DOHH2 (cell line): ENCODE measurements at regions not wholly inside any gene's neighbourhood (a gene's known extent, or its start where the extent isn't known, plus 50 kb on each side); places are given as distances from the start of the nearest gene placed in this dataset.

ENCODE experiments used
- H3F3A ChIP-seq: fragments of 200-600 bp; sonication (generic), shearing (Covaris generic); 2 replicates; pipeline ENCODE4 v1.6.0; 2016; ENCODE audit warnings: antibody characterized with exemption, mild to moderate bottlenecking; ENCODE audit not compliant: control insufficient read depth, insufficient read depth
- H3K27ac ChIP-seq: fragments of 200-600 bp; sonication (generic); 2 replicates; pipeline ENCODE4 v1.5.1; 2014; ENCODE audit warnings: low read depth, mild to moderate bottlenecking, low read length, moderate library complexity
- H3K27me3 ChIP-seq: fragments of 200-600 bp; sonication (generic); 2 replicates; pipeline ENCODE4 v1.6.1; 2014; ENCODE audit warnings: mild to moderate bottlenecking, low read length, mixed read lengths; ENCODE audit not compliant: control insufficient read depth
- H3K36me3 ChIP-seq: fragments of 200-600 bp; sonication (generic); 2 replicates; pipeline ENCODE4 v1.6.1; 2014; ENCODE audit warnings: mild to moderate bottlenecking, low read length, moderate library complexity, mixed read lengths; ENCODE audit not compliant: control insufficient read depth
- H3K4me1 ChIP-seq: fragments of 200-600 bp; sonication (generic); 2 replicates; pipeline ENCODE4 v1.6.1; 2014; ENCODE audit warnings: mild to moderate bottlenecking, low read length, mixed read lengths; ENCODE audit not compliant: control insufficient read depth
- H3K4me2 ChIP-seq: fragments of 200-600 bp; sonication (generic); 2 replicates; pipeline ENCODE4 v1.6.0; 2014; ENCODE audit warnings: mild to moderate bottlenecking, low read length, moderate library complexity
- H3K4me3 ChIP-seq: fragments of 200-600 bp; sonication (generic); 2 replicates; pipeline ENCODE4 v1.5.1; 2014; ENCODE audit warnings: mild to moderate bottlenecking, low read length, mixed read lengths
- H3K79me2 ChIP-seq: fragments of 200-600 bp; sonication (generic); 2 replicates; pipeline ENCODE4 v1.6.1; 2014; ENCODE audit warnings: mild to moderate bottlenecking, low read length, mixed read lengths; ENCODE audit not compliant: control insufficient read depth
- H3K9me2 ChIP-seq: fragments of 200-600 bp; sonication (generic); replicated peaks from 2 replicates; pipeline ENCODE4 v1.6.1; 2014; ENCODE audit warnings: mild to moderate bottlenecking, low read length, mixed read lengths; ENCODE audit not compliant: control insufficient read depth
- H3K9me3 ChIP-seq: fragments of 200-600 bp; sonication (generic); 2 replicates; pipeline ENCODE4 v1.6.1; 2014; ENCODE audit warnings: antibody characterized with exemption, low read length, mixed read lengths; ENCODE audit not compliant: control insufficient read depth, insufficient read depth
- H4K20me1 ChIP-seq: fragments of 200-600 bp; sonication (generic); 2 replicates; pipeline ENCODE4 v1.6.0; 2014; ENCODE audit warnings: low read depth, mild to moderate bottlenecking, antibody characterized with exemption, low read length, moderate library complexity; ENCODE audit not compliant: control insufficient read depth, insufficient read depth
- EZH2phosphoT487 ChIP-seq: fragments of 200-600 bp; sonication (generic); IDR thresholded peaks from 2 replicates; pipeline ENCODE4 v1.6.1; 2017; ENCODE audit warnings: borderline replicate concordance, mild to moderate bottlenecking, antibody characterized with exemption, low read length, moderate library complexity, mixed read lengths
- TF ChIP-seq, protein P1 (sequence below): fragments of 200-600 bp; sonication (generic); IDR thresholded peaks from one replicate; pipeline ENCODE4 v1.5.1; 2014; ENCODE audit warnings: antibody characterized with exemption, mild to moderate bottlenecking, low read depth, low read length; ENCODE audit not compliant: poor library complexity, severe bottlenecking

DNA sequence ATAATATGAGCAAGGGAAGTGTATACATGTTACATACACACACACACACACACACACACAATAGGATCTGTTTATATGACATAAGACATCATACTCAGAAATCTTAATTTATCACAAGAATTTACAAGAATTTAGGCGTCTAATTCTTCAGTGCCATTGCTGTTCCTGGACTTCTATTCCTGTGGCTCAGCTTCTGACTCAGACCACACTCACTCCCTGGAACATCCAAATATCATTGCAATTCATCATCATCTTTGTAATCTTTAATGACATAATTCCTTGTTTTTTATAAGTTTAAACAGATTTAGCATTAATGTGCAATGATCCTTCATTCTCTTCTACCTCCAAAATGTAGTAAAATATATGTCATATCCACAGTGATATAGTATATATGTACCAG, 544.2 kb downstream of the FOXG1 start:
- Histone ChIP-seq H3K79me2 (no peaks in the 10 kb centered on the region), H3K4me3 (no peak overlapping the region), H3K36me3 (no peaks in the 10 kb centered on the region), H3F3A (no peaks in the 10 kb centered on the region), H3K4me1 (no peaks in the 10 kb centered on the region), H3K9me3 (no peaks in the 10 kb centered on the region), H3K4me2 (no peak overlapping the region), H3K9me2 (no peaks in the 10 kb centered on the region), H3K27ac (no peak overlapping the region), H4K20me1 (no peaks in the 10 kb centered on the region), H3K27me3 (no peaks in the 10 kb centered on the region)
- no peak for TF ChIP-seq EZH2phosphoT487
- TF ChIP-seq, protein P1, sequence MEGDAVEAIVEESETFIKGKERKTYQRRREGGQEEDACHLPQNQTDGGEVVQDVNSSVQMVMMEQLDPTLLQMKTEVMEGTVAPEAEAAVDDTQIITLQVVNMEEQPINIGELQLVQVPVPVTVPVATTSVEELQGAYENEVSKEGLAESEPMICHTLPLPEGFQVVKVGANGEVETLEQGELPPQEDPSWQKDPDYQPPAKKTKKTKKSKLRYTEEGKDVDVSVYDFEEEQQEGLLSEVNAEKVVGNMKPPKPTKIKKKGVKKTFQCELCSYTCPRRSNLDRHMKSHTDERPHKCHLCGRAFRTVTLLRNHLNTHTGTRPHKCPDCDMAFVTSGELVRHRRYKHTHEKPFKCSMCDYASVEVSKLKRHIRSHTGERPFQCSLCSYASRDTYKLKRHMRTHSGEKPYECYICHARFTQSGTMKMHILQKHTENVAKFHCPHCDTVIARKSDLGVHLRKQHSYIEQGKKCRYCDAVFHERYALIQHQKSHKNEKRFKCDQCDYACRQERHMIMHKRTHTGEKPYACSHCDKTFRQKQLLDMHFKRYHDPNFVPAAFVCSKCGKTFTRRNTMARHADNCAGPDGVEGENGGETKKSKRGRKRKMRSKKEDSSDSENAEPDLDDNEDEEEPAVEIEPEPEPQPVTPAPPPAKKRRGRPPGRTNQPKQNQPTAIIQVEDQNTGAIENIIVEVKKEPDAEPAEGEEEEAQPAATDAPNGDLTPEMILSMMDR: no peak

DNA sequence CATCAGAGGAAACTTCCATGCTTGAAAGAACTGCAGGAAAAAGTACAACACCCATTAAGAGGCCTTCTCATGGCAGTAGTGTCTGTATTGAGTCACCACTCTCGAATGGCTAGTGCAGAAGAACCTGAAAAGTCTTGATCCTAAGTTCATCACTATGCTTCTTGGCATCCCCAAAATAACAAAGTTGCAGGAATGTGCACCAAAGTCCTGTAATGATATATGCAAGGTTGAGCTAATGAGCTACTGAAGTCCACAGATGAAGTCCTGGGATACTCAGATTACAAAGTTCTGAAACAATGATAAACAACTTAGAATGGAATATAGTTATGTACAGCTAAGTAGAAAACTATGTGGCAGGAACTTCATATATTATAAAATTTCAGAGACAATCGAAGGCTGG, 545.4 kb downstream of the FOXG1 start:
- no peak overlapping the region for H3K4me3 ChIP-seq
- no peak overlapping the region for H3K4me2 ChIP-seq
- H3K36me3 ChIP-seq: no peaks in the 10 kb centered on the region
- no peaks in the 10 kb centered on the region for H4K20me1 ChIP-seq
- no peaks in the 10 kb centered on the region for H3K4me1 ChIP-seq
- TF ChIP-seq, protein P1: no peak
- TF ChIP-seq EZH2phosphoT487: no peak
- no peaks in the 10 kb centered on the region for H3K79me2 ChIP-seq
- no peaks in the 10 kb centered on the region for H3K9me2 ChIP-seq
- no peaks in the 10 kb centered on the region for H3K9me3 ChIP-seq
- no peaks in the 10 kb centered on the region for H3F3A ChIP-seq
- H3K27ac ChIP-seq: no peak overlapping the region
- no peaks in the 10 kb centered on the region for H3K27me3 ChIP-seq

DNA sequence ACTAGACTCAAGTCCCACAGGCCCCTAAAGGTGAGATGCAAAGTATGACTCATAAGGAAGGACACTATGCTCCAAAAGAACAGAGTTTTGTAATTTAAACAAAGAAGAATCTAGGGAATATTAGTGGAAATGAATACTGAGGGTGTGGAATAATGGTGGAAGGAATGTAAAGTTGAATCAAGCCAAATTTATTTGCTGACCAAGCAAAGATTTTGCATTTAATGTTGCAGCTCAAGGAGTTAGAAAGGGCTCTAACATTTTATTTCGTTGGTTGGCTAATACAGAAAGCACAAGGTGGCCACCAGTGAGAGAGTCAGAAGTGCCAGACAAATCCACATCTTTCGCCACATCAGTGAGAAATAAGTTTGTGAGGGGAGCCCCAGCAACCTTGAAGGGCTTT, 550.3 kb downstream of the FOXG1 start:
- H3K27me3 ChIP-seq: no peaks in the 10 kb centered on the region
- H3K4me1 ChIP-seq: no peaks in the 10 kb centered on the region
- no peaks in the 10 kb centered on the region for H4K20me1 ChIP-seq
- H3F3A ChIP-seq: no peaks in the 10 kb centered on the region
- no peak overlapping the region for H3K27ac ChIP-seq
- H3K9me3 ChIP-seq: no peaks in the 10 kb centered on the region; the same call in 1 of the 2 replicates
- H3K36me3 ChIP-seq: no peaks in the 10 kb centered on the region
- no peaks in the 10 kb centered on the region for H3K9me2 ChIP-seq
- H3K4me2 ChIP-seq: no peak overlapping the region
- H3K79me2 ChIP-seq: no peaks in the 10 kb centered on the region
- H3K4me3 ChIP-seq: no peak overlapping the region
- no peak for TF ChIP-seq EZH2phosphoT487
- TF ChIP-seq, protein P1: no peak

DNA sequence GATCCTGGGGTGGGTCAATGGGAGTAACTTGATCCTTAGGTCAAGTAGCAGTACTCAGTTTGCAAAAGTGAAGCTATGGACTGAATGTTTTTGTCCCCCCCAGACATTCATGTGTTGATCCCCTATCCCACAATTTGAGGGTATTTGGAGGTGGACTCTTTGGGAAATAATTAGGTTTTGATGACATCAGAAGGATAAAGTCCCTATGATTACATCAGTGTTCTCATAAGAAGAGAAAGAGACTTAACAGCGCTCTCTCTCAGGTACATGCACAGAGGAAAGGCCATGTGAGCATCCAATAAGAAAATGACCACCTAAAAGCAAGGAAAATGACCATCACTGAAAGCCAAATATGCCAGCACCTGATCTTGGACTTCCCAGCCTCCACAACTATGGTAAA, 550.8 kb downstream of the FOXG1 start:
- no peaks in the 10 kb centered on the region for H3K36me3 ChIP-seq
- no peaks in the 10 kb centered on the region; the same call in 1 of the 2 replicates for H3K9me3 ChIP-seq
- H3K4me3 ChIP-seq: no peak overlapping the region

More for the DNA sequence above, 550.8 kb downstream of the FOXG1 start:
- no peaks in the 10 kb centered on the region for H3K4me1 ChIP-seq
- no peak overlapping the region for H3K4me2 ChIP-seq
- H4K20me1 ChIP-seq: no peaks in the 10 kb centered on the region
- H3F3A ChIP-seq: no peaks in the 10 kb centered on the region
- no peaks in the 10 kb centered on the region for H3K79me2 ChIP-seq
- H3K27me3 ChIP-seq: no peaks in the 10 kb centered on the region
- H3K27ac ChIP-seq: no peak overlapping the region
- H3K9me2 ChIP-seq: no peaks in the 10 kb centered on the region
- TF ChIP-seq, protein P1: no peak
- TF ChIP-seq EZH2phosphoT487: no peak
